Prostate gland (tissue), 2 donors: ENCODE measurements at regions not wholly inside any gene's neighbourhood (a gene's known extent, or its start where the extent isn't known, plus 50 kb on each side); places are given as distances from the start of the nearest gene placed in this dataset.

Source experiments
- POLR2A ChIP-seq: fragments of 450-650 bp; IDR thresholded peaks from one replicate; pipeline ENCODE4 v1.6.1; 2016; ENCODE audit warnings: antibody characterized with exemption, mild to moderate bottlenecking
- POLR2AphosphoS5 ChIP-seq: sonication (generic); formaldehyde crosslinking; IDR thresholded peaks from one replicate; pipeline ENCODE4 v1.6.1; 2017; ENCODE audit warnings: antibody characterized with exemption
- TF ChIP-seq, protein P1 (sequence below), 4 experiments: fragments of 200-600 bp in 2 of 4; fragments of 450-650 bp in 2 of 4; sonication (generic) in 2 of 4; IDR thresholded peaks; 1 replicate in 3 of 4; 2 replicates in 1 of 4; pipeline ENCODE4 v1.5.1; 2016 to 2019; ENCODE audit warnings: antibody characterized with exemption in 4 of 4, mild to moderate bottlenecking in 2 of 4, moderate library complexity in 2 of 4

DNA sequence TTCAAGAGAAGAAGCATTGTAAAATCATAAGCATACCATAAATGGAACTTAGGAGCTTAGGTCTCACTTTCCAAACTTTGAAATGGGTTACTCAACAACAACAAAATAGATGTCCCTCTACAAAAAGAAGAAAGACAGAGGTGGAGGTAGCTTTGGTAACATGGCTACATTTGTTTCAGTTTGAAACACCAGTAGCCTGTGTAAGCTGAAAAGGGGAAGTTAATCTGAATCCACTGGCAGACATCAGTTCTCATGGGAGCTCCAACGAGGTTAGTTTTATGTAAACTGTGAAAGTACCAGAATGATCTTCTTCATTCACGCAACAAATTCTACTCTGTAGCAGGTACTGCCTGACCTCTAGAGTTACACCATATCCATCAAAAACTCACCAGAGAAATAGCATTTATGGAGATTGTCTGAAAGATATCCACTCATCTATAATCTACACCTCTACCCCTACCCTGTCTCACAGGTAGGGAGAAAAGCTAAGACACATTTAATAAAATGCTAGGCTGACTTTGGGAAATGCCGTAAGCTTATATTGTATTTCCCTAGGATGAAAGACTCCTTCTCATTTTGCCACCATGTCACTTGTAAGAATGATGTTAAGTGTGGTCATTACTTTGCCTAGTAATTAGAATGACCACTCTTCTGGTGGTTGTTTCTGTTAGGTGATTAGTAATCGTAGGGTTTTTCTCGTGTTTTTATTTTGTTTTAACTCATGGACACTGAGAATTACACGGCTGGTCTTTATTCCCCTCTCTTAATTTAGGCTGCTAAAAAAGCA lies 224.1 kb downstream of the ASCL1 start:
- TF ChIP-seq, protein P1, sequence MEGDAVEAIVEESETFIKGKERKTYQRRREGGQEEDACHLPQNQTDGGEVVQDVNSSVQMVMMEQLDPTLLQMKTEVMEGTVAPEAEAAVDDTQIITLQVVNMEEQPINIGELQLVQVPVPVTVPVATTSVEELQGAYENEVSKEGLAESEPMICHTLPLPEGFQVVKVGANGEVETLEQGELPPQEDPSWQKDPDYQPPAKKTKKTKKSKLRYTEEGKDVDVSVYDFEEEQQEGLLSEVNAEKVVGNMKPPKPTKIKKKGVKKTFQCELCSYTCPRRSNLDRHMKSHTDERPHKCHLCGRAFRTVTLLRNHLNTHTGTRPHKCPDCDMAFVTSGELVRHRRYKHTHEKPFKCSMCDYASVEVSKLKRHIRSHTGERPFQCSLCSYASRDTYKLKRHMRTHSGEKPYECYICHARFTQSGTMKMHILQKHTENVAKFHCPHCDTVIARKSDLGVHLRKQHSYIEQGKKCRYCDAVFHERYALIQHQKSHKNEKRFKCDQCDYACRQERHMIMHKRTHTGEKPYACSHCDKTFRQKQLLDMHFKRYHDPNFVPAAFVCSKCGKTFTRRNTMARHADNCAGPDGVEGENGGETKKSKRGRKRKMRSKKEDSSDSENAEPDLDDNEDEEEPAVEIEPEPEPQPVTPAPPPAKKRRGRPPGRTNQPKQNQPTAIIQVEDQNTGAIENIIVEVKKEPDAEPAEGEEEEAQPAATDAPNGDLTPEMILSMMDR (IDR thresholded peaks at IDR 0.05), result no peak
- TF ChIP-seq POLR2A (no peak), POLR2AphosphoS5 (no peak)
